Thyroid gland (tissue), 4 donors: ENCODE measurements at regions not wholly inside any gene's neighbourhood (a gene's known extent, or its start where the extent isn't known, plus 50 kb on each side); places are given as distances from the start of the nearest gene placed in this dataset.

Source experiments
- CTCF ChIP-seq, 6 experiments: fragments of 200-600 bp in 3 of 6; fragments of 450-650 bp in 3 of 6; sonication (generic) in 3 of 6; IDR thresholded peaks; one replicate each; pipeline ENCODE4 v1.5.1; 2016 to 2019; ENCODE audit warnings: antibody characterized with exemption in 6 of 6, mild to moderate bottlenecking in 2 of 6, inconsistent platforms in 1 of 6, moderate library complexity in 1 of 6
- POLR2A ChIP-seq, 2 donors: fragments of 450-650 bp; IDR thresholded peaks; one replicate each; pipeline ENCODE4 v1.6.1; 2017; ENCODE audit warnings: antibody characterized with exemption in 2 of 2, mild to moderate bottlenecking in 2 of 2, moderate library complexity in 1 of 2

GRCh38 chr10:30176182-30176581, 116.8 kb upstream of the JCAD start:
- TF ChIP-seq POLR2A (IDR thresholded peaks at IDR 0.05): no peak
- no peak for TF ChIP-seq CTCF (IDR thresholded peaks at IDR 0.05)
